ENCODE measurements at regions not wholly inside any gene's neighbourhood (a gene's known extent, or its start where the extent isn't known, plus 50 kb on each side); places are given as distances from the start of the nearest gene placed in this dataset.

- peak; percentile 4 for DNase-seq (ENCODE audit: low read depth, low spot score)
Observed at GRCh38 chr3:26365706-26366105, 256.9 kb upstream of the LRRC3B start.

- DNase-seq (ENCODE audit: low read depth, low spot score), result no peak
Observed at GRCh38 chr3:26368312-26368711, 254.3 kb upstream of the LRRC3B start.

- no peak for DNase-seq (ENCODE audit: low read depth, low spot score)
Observed at GRCh38 chr3:26369133-26369532, 253.4 kb upstream of the LRRC3B start.

DNA sequence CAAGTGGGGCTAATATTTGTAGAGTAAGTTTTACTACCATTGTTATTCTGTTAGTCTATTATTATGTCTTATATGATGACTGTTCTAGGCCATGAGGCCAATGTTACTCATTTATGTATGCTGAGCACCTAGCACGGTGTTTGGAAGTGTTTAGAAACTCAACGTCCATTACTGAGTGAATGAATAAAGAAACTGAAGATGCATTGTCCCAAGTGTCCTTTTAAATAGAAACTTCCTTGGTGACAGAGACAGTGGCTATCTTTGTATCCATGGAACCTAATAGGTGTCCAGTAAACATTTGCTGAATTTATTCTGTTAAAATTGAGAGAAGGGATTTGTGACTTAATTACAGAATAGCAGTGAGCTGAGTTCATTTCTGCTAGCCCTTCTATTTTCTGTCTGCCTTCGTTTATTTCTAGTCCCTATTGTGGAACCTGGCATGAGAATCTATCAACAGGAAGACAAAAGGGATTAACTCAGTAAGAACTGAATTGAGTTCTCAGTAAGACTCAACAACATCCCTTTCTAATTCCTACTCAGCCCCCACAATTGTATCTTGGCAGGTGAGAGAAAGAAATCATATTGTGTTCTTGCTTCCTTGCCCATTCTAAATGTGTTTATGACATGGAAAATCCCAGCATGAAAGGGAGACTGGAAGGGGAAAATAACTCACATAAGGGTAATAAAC lies 246.6 kb upstream of the LRRC3B start:
- DNase-seq (ENCODE audit: low read depth, low spot score), result no peak

DNA sequence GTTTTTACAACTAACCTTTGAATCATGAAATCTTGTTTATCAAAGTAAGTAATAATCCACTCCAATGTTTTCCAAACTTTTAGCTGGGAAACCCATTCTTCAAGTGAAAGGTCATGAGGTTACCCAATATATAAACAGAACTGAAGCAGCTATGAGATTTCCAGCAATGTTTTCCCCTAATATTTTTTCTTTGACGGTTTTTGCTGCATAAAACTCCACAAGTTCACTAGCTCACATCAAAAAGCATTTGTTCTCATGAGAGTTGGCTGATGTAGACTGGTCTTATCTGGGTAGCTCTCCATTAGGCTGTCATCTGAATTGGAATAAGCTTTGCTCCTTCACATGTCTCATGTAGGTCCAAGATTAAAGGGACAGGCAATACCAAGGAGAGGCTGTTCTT lies 241.2 kb upstream of the LRRC3B start:
- no peak for DNase-seq (ENCODE audit: low read depth, low spot score)

- no peak for DNase-seq (ENCODE audit: low read depth, low spot score)
Observed at GRCh38 chr3:26406636-26407035, 215.9 kb upstream of the LRRC3B start.

DNA sequence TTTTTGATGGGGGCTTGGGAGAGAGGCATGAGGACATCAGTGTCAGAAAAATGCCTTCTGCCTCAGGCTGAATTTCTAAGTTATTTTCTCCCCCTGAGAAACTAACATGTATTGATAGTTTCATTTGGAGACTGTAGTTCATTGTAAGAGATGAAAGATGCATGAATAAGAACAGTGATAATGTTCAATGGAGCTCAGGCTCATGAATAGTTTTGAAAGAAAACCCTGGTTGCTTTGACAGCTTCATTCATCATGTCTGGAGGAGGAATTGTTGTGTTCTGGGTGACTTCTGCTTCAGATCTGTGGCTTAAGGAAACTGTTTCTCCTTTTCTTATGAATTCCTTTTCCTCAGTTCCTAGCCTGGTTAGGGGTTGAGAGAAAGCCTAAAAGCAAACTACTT lies 204.0 kb upstream of the LRRC3B start:
- no peak for DNase-seq (ENCODE audit: low read depth, low spot score)

- no peak for DNase-seq (ENCODE audit: low read depth, low spot score)
Observed at GRCh38 chr3:26422415-26422814, 200.2 kb upstream of the LRRC3B start.

DNA sequence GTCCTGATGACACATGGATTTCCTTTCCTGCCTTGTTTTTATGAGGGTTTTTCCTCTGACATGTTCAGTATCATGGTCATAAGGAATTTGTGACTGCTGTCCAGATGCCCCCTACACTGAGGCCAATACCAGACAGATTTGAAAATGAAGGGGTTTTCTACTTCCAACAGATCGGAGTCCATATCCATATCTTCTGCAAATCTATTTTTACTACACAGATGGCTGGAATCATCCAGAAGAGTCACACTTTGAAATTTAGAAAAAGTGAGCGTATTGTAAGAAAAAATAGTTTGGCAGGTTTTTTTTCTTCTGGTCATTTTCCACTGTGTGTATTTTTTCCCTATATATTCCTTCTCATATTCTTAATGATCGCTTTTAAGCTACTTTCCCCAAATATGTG lies 197.5 kb upstream of the LRRC3B start:
- DNase-seq (ENCODE audit: low read depth, low spot score), result no peak

GRCh38 chr3:26428992-26429391 lies 193.6 kb upstream of the LRRC3B start:
- no peak for DNase-seq (ENCODE audit: low read depth, low spot score)

GRCh38 chr3:26437678-26438077 lies 184.9 kb upstream of the LRRC3B start:
- DNase-seq (ENCODE audit: low read depth, low spot score), result peak; percentile 65

- peak; percentile 8 for DNase-seq (ENCODE audit: low read depth, low spot score)
Observed at GRCh38 chr3:26438325-26438940, 184.1 kb upstream of the LRRC3B start.

- DNase-seq (ENCODE audit: low read depth, low spot score), result no peak
Observed at GRCh38 chr3:26438981-26439884, 183.3 kb upstream of the LRRC3B start.

DNA sequence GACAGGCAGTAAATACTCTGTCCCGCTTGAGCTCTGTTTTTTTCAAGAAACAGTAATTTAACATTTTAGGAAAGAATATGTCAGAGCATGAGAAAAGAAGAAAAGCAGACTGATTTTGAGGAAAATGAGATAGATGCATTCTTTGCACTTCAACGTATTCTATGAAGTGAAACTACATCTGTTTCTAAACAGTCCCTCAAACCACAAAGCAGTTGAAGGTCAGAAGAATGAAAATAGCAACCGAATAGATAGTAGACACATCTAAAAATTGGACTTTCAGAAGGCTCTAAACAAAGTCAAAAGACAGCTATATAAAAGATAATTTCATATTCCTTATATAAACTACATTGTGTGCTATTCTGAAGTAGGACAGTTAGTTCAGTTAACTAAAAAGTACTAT lies 172.6 kb upstream of the LRRC3B start:
- DNase-seq (ENCODE audit: low read depth, low spot score), result no peak

- no peak for DNase-seq (ENCODE audit: low read depth, low spot score)
Observed at GRCh38 chr3:26452363-26452762, 170.2 kb upstream of the LRRC3B start.

DNA sequence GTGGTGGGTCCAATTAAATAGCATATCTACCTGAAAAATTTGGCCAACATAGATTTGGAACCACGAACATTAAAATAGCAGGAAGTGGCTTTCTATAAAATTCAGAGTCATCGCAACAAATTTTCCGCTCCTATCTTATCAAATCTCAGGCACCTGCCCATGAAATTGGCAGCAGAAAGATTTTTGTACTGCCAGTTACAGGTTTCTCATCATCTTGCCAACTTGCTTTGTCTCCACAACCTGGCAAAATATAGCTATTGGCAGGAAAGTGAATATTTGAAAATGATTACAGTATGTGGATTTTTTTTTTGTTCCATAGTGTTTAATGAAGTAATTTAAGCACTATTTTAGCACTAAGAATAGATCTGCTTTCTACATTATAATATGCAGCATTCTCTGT lies 161.6 kb upstream of the LRRC3B start:
- DNase-seq (ENCODE audit: low read depth, low spot score), result no peak

GRCh38 chr3:26472345-26472744 lies 150.2 kb upstream of the LRRC3B start:
- DNase-seq (ENCODE audit: low read depth, low spot score), result no peak

- DNase-seq (ENCODE audit: low read depth, low spot score), result no peak
Observed at GRCh38 chr3:26474706-26475105, 147.9 kb upstream of the LRRC3B start.

- no peak for DNase-seq (ENCODE audit: low read depth, low spot score)
Observed at GRCh38 chr3:26480377-26480776, 142.2 kb upstream of the LRRC3B start.

GRCh38 chr3:26484140-26484539 lies 138.4 kb upstream of the LRRC3B start:
- DNase-seq (ENCODE audit: low read depth, low spot score), result peak; percentile 3

DNA sequence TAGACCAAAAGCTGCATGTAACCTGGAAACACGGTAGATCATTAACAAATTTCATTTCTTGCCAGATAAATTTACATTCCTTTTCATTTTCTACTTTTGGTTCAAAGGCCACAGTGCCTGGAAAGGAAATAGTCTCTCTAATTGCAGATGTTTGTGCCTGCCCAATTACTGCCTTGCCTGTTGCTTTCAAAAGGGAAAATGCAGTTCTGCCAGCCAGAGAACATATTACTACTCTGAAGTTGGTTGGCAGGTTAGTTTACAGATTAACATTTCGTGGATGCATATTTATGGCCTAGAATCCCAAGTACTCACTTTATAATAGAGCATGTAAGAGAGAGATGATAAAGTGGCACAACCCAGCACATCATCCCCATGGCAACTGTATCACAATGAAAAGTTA lies 124.3 kb upstream of the LRRC3B start:
- DNase-seq (ENCODE audit: low read depth, low spot score), result no peak

- no peak for DNase-seq (ENCODE audit: low read depth, low spot score)
Observed at GRCh38 chr3:26505399-26505798, 117.2 kb upstream of the LRRC3B start.
